ENCODE measurements at regions not wholly inside any gene's neighbourhood (a gene's known extent, or its start where the extent isn't known, plus 50 kb on each side); places are given as distances from the start of the nearest gene placed in this dataset.

- intact Hi-C loops (cut with micrococcal nuclease; ENCODE audit: unreplicated experiment) (no loop called here), in situ Hi-C loops (cut with HindIII; ENCODE audit: low pct_unique_long_range_greater_than_20kb, low sequenced_read_pairs) (no loop called here)
- Histone ChIP-seq H3K4me1 (ENCODE audit: control insufficient read depth, insufficient read depth, low read length) (no peaks in the 10 kb centered on the region), H3K36me3 (ENCODE audit: control insufficient read depth, insufficient read depth, low read length) (no peaks in the 10 kb centered on the region), H3K27me3 (ENCODE audit: control insufficient read depth, insufficient read depth, low read length) (no peaks in the 10 kb centered on the region), H3K4me3 (ENCODE audit: low read depth in 2 of 2, low read length in 2 of 2) (no peak overlapping the region), H3K9me3 (ENCODE audit: control insufficient read depth, insufficient read depth, low read depth, low read length) (0 out of 2 replicates have a peak, but pooled peaks cover 7% of the 10 kb centered on the region), H3K27ac (ENCODE audit: low read length) (no peak overlapping the region)
- ATAC-seq = no peak
- no peak for DNase-seq (ENCODE audit: low read depth, low spot score)
- CTCF ChIA-PET = no interaction called here
- POLR2A ChIA-PET = no interaction called here
- BruUV-seq (replicated peaks) = no TSS peak
- TF ChIP-seq TCF7L2 (IDR thresholded peaks at IDR 0.05; ENCODE audit: low read depth, low read length) (no peak), POLR2AphosphoS5 (IDR thresholded peaks at IDR 0.05; ENCODE audit: low read depth, low read length) (no peak), REST (IDR thresholded peaks at IDR 0.05; ENCODE audit: insufficient read depth in 1 of 2, low read depth in 2 of 2, low read length in 1 of 2) (no peak), CTCF (IDR thresholded peaks at IDR 0.05) (no peak), SIN3A (IDR thresholded peaks at IDR 0.05; ENCODE audit: borderline replicate concordance, insufficient read depth, low read depth, low read length) (no peak)
Observed at GRCh38 chr11:81932303-81932702, 801.4 kb downstream of the FAM181B start.

- peaks cover 3% of the 10 kb centered on the region; the same call in 1 of the 2 replicates for H3K9me3 ChIP-seq (ENCODE audit: control insufficient read depth, insufficient read depth, low read depth, low read length)
- H3K4me1 ChIP-seq (ENCODE audit: control insufficient read depth, insufficient read depth, low read length) = no peaks in the 10 kb centered on the region
- DNase-seq (ENCODE audit: low read depth, low spot score) = no peak
- ChIA-PET POLR2A (no interaction called here), CTCF (no interaction called here)
- no peak overlapping the region for H3K4me3 ChIP-seq (ENCODE audit: low read depth in 2 of 2, low read length in 2 of 2)
- intact Hi-C loops (cut with micrococcal nuclease; ENCODE audit: unreplicated experiment) = no loop called here
- TF ChIP-seq TCF7L2 (IDR thresholded peaks at IDR 0.05; ENCODE audit: low read depth, low read length) = no peak
- no peak for TF ChIP-seq SIN3A (IDR thresholded peaks at IDR 0.05; ENCODE audit: borderline replicate concordance, insufficient read depth, low read depth, low read length)
- TF ChIP-seq POLR2AphosphoS5 (IDR thresholded peaks at IDR 0.05; ENCODE audit: low read depth, low read length) = no peak
- no peak for TF ChIP-seq REST (IDR thresholded peaks at IDR 0.05; ENCODE audit: insufficient read depth in 1 of 2, low read depth in 2 of 2, low read length in 1 of 2)
- TF ChIP-seq CTCF (IDR thresholded peaks at IDR 0.05) = no peak
- no peak for ATAC-seq
- in situ Hi-C loops (cut with HindIII; ENCODE audit: low pct_unique_long_range_greater_than_20kb, low sequenced_read_pairs) = no loop called here
- H3K36me3 ChIP-seq (ENCODE audit: control insufficient read depth, insufficient read depth, low read length) = no peaks in the 10 kb centered on the region
- H3K27ac ChIP-seq (ENCODE audit: low read length) = no peak overlapping the region
- BruUV-seq (replicated peaks) = no TSS peak
- no peaks in the 10 kb centered on the region for H3K27me3 ChIP-seq (ENCODE audit: control insufficient read depth, insufficient read depth, low read length)
Observed at GRCh38 chr11:81920205-81920604, 813.5 kb downstream of the FAM181B start.

All from Panc1 (cell line).